SK-N-SH (cell line): ENCODE measurements at regions not wholly inside any gene's neighbourhood (a gene's known extent, or its start where the extent isn't known, plus 50 kb on each side); places are given as distances from the start of the nearest gene placed in this dataset.

ENCODE experiments used
- CTCF ChIA-PET: fragments of 300-600, 350-600 bp; formaldehyde crosslinking; extraction: SDS; loops from one replicate; lab custom pipeline; 2021; lab: Yijun Ruan, JAX
- POLR2A ChIA-PET: fragments of 350-600 bp; sonication (Branson Sonifier 250); formaldehyde crosslinking; extraction: SDS; loops from one replicate; lab custom pipeline; 2020; ENCODE audit warnings: antibody characterized with exemption, inconsistent platforms; lab: Yijun Ruan, JAX
- DNase-seq: peaks from one replicate; pipeline ENCODE4 v3.0.0; 2012
- H2AFZ ChIP-seq: fragments of 200-600 bp; sonication (generic); 2 replicates; pipeline ENCODE4 v1.8.1; 2016; ENCODE audit warnings: antibody characterized with exemption, mild to moderate bottlenecking, low read depth
- H3F3A ChIP-seq: fragments of 200-600 bp; sonication (generic); replicated peaks from 2 replicates; pipeline ENCODE3; 2016; ENCODE audit warnings: antibody characterized with exemption, mild to moderate bottlenecking; ENCODE audit not compliant: insufficient read depth
- H3K27ac ChIP-seq, 2 experiments: fragments of 200-500 bp in 1 of 2; fragments of 200-600 bp in 1 of 2; sonication (Bioruptor generic) in 1 of 2; sonication (generic), shearing (Covaris generic) in 1 of 2; 2 replicates each; pipeline versions ENCODE4 v1.5.1 to v1.6.1; 2014 to 2016; ENCODE audit warnings: low read depth in 2 of 2, inconsistent platforms in 1 of 2, low read length in 1 of 2, mild to moderate bottlenecking in 1 of 2, mixed read lengths in 1 of 2
- H3K27me3 ChIP-seq: fragments of 200-600 bp; sonication (generic), shearing (Covaris generic); 2 replicates; pipeline ENCODE4 v1.6.1; 2016; ENCODE audit warnings: mixed run types; ENCODE audit not compliant: insufficient read depth
- H3K36me3 ChIP-seq, 2 experiments: fragments of 200-500 bp in 1 of 2; fragments of 200-600 bp in 1 of 2; sonication (Bioruptor generic) in 1 of 2; sonication (generic) in 1 of 2; replicated peaks in 1 of 2; 2 replicates each; pipeline versions ENCODE3 to v1.5.1; 2014 to 2016; ENCODE audit warnings: low read length in 1 of 2, mild to moderate bottlenecking in 1 of 2; ENCODE audit not compliant: insufficient read depth in 2 of 2, control insufficient read depth in 1 of 2
- H3K4me1 ChIP-seq, 2 experiments: fragments of 200-500 bp in 1 of 2; fragments of 200-600 bp in 1 of 2; sonication (Bioruptor generic) in 1 of 2; sonication (generic), shearing (Covaris generic) in 1 of 2; 2 replicates each; pipeline versions ENCODE4 v1.5.1 to v1.6.1; 2014 to 2016; ENCODE audit warnings: low read depth in 1 of 2, low read length in 1 of 2, mixed run types in 1 of 2; ENCODE audit not compliant: insufficient read depth in 2 of 2, control insufficient read depth in 1 of 2
- H3K4me2 ChIP-seq: fragments of 200-600 bp; sonication (generic), shearing (Covaris generic); 2 replicates; pipeline ENCODE4 v1.6.1; 2017; ENCODE audit warnings: mixed run types
- H3K4me3 ChIP-seq, 2 experiments: fragments of 200-500 bp in 1 of 2; fragments of 200-600 bp in 1 of 2; sonication (Bioruptor generic) in 1 of 2; sonication (generic), shearing (Covaris generic) in 1 of 2; 2 replicates each; pipeline versions ENCODE4 v1.5.1 to v1.8.1; 2014 to 2016; ENCODE audit warnings: low read depth in 2 of 2, inconsistent platforms in 1 of 2, low read length in 1 of 2, mild to moderate bottlenecking in 1 of 2, mixed read lengths in 1 of 2, moderate library complexity in 1 of 2
- H3K79me2 ChIP-seq: fragments of 200-600 bp; sonication (generic); 2 replicates; pipeline ENCODE4 v1.8.1; 2017; ENCODE audit warnings: mild to moderate bottlenecking; ENCODE audit not compliant: insufficient read depth
- H3K9ac ChIP-seq: fragments of 200-600 bp; sonication (generic); 2 replicates; pipeline ENCODE4 v1.6.1; 2017; ENCODE audit warnings: mixed run types
- H3K9me2 ChIP-seq: fragments of 200-600 bp; sonication (generic); 2 replicates; pipeline ENCODE4 v1.6.1; 2017; ENCODE audit warnings: mixed run types
- H3K9me3 ChIP-seq: fragments of 200-600 bp; sonication (generic); 2 replicates; pipeline ENCODE4 v1.6.1; 2017; ENCODE audit warnings: mixed run types, mild to moderate bottlenecking, moderate library complexity
- H4K20me1 ChIP-seq: fragments of 200-600 bp; sonication (generic); 2 replicates; pipeline ENCODE4 v1.6.1; 2017; ENCODE audit warnings: mild to moderate bottlenecking, mixed run types; ENCODE audit not compliant: insufficient read depth
- ELF1 ChIP-seq: IDR thresholded peaks from 2 replicates; pipeline ENCODE4 v1.4.0; 2012
- EZH2phosphoT487 ChIP-seq: fragments of 200-600 bp; sonication (generic); IDR thresholded peaks from 2 replicates; pipeline ENCODE4 v1.6.1; 2017; ENCODE audit warnings: low read depth, mixed run types, mild to moderate bottlenecking, antibody characterized with exemption, moderate library complexity, borderline replicate concordance
- FOXJ3 ChIP-seq: sonication (generic); formaldehyde crosslinking; IDR thresholded peaks from 2 replicates; pipeline ENCODE4 v1.5.1; 2020; ENCODE audit warnings: mild to moderate bottlenecking, missing genetic modification reagents
- GABPA ChIP-seq: IDR thresholded peaks from 2 replicates; pipeline ENCODE4 v1.4.0; 2012; ENCODE audit warnings: low read depth, mild to moderate bottlenecking
- MXI1 ChIP-seq: IDR thresholded peaks from 2 replicates; pipeline ENCODE4 v1.6.1; 2012; ENCODE audit warnings: mild to moderate bottlenecking, low read depth, low read length, improper control_type of control experiment
- POLR2AphosphoS5 ChIP-seq: IDR thresholded peaks from 2 replicates; pipeline ENCODE4 v1.6.1; 2012; ENCODE audit warnings: low read depth, low read length
- RCOR1 ChIP-seq: fragments of 150-350 bp; IDR thresholded peaks from 2 replicates; pipeline ENCODE4 v1.6.1; 2017; ENCODE audit warnings: antibody characterized with exemption, low read length
- RXRA ChIP-seq: IDR thresholded peaks from 2 replicates; pipeline ENCODE4 v1.4.0; 2012; ENCODE audit warnings: low read depth, mild to moderate bottlenecking, borderline replicate concordance
- SMC3 ChIP-seq: IDR thresholded peaks from 2 replicates; pipeline ENCODE4 v1.6.1; 2012; ENCODE audit warnings: low read depth, low read length, improper control_type of control experiment
- TEAD4 ChIP-seq: IDR thresholded peaks from 2 replicates; pipeline ENCODE4 v1.4.0; 2012; ENCODE audit warnings: mild to moderate bottlenecking, borderline replicate concordance; ENCODE audit not compliant: insufficient read depth
- YY1 ChIP-seq: IDR thresholded peaks from 2 replicates; pipeline ENCODE4 v1.4.0; 2012; ENCODE audit warnings: low read depth, mild to moderate bottlenecking
- WGBS: methylation state at CpG from one replicate; pipeline ENCODE4 v1.1.6; 2017; ENCODE audit warnings: low lambda C conversion rate; 5-methylcytosine and 5-hydroxymethylcytosine counted together
- TF ChIP-seq, protein P1 (sequence below): IDR thresholded peaks from 2 replicates; pipeline ENCODE4 v1.4.0; 2012; ENCODE audit warnings: low read depth
- TF ChIP-seq, protein P2 (sequence below): fragments of 200-600 bp; sonication (generic); IDR thresholded peaks from 2 replicates; pipeline ENCODE4 v1.6.1; 2017; ENCODE audit warnings: antibody characterized with exemption, mild to moderate bottlenecking, moderate library complexity
- TF ChIP-seq, protein P3 (sequence below): fragments of 150-350 bp; IDR thresholded peaks from 2 replicates; pipeline ENCODE4 v1.6.1; 2017; ENCODE audit warnings: antibody characterized with exemption, low read length, low read depth, borderline replicate concordance
- TF ChIP-seq, protein P4 (sequence below): IDR thresholded peaks from 2 replicates; pipeline ENCODE4 v1.4.0; 2012; ENCODE audit warnings: low read depth, borderline replicate concordance

GRCh38 chr2:67725731-67726130 is 328.6 kb downstream of the ETAA1 start:
- Histone ChIP-seq H2AFZ (no peak overlapping the region), H3K9me3 (no peaks in the 10 kb centered on the region), H3K79me2 (no peaks in the 10 kb centered on the region), H3K4me2 (no peak overlapping the region), H3K9me2 (no peaks in the 10 kb centered on the region), H3K36me3 (no peaks in the 10 kb centered on the region), H4K20me1 (no peaks in the 10 kb centered on the region), H3K27ac (no peak overlapping the region), H3K4me1 (peaks cover 0 to 6% of the 10 kb centered on the region in 2 experiments; a peak in 1 of 4 replicates), H3K4me3 (no peak overlapping the region), H3K27me3 (no peaks in the 10 kb centered on the region), H3F3A (no peaks in the 10 kb centered on the region), H3K9ac (no peak overlapping the region)
- POLR2A ChIA-PET: interaction anchor here (0.6 kb wide), 1 partner anchor 303 kb away, joined by 5 read pairs; no protein-coding TSS in a partner anchor
- TF ChIP-seq, protein P1, sequence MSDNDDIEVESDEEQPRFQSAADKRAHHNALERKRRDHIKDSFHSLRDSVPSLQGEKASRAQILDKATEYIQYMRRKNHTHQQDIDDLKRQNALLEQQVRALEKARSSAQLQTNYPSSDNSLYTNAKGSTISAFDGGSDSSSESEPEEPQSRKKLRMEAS: no peak
- TF ChIP-seq EZH2phosphoT487 (no peak), YY1 (no peak)
- DNase-seq: no peak
- CTCF ChIA-PET: interaction anchor here (1.6 kb wide), 1 partner anchor 115 kb away, joined by 6 read pairs; no protein-coding TSS in a partner anchor
- 38% methylated on average over 1 of the region's 1 CpG for WGBS

- TF ChIP-seq RCOR1 (no peak), RXRA (no peak), ELF1 (no peak), FOXJ3 (CRISPR knock-in tag) (no peak), SMC3 (no peak), MXI1 (no peak), GABPA (no peak), POLR2AphosphoS5 (no peak), TEAD4 (no peak), EZH2phosphoT487 (no peak)
- TF ChIP-seq, protein P2, sequence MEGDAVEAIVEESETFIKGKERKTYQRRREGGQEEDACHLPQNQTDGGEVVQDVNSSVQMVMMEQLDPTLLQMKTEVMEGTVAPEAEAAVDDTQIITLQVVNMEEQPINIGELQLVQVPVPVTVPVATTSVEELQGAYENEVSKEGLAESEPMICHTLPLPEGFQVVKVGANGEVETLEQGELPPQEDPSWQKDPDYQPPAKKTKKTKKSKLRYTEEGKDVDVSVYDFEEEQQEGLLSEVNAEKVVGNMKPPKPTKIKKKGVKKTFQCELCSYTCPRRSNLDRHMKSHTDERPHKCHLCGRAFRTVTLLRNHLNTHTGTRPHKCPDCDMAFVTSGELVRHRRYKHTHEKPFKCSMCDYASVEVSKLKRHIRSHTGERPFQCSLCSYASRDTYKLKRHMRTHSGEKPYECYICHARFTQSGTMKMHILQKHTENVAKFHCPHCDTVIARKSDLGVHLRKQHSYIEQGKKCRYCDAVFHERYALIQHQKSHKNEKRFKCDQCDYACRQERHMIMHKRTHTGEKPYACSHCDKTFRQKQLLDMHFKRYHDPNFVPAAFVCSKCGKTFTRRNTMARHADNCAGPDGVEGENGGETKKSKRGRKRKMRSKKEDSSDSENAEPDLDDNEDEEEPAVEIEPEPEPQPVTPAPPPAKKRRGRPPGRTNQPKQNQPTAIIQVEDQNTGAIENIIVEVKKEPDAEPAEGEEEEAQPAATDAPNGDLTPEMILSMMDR: no peak
- TF ChIP-seq, protein P1: no peak
- TF ChIP-seq, protein P3, sequence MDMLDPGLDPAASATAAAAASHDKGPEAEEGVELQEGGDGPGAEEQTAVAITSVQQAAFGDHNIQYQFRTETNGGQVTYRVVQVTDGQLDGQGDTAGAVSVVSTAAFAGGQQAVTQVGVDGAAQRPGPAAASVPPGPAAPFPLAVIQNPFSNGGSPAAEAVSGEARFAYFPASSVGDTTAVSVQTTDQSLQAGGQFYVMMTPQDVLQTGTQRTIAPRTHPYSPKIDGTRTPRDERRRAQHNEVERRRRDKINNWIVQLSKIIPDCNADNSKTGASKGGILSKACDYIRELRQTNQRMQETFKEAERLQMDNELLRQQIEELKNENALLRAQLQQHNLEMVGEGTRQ: no peak
- TF ChIP-seq, protein P4, sequence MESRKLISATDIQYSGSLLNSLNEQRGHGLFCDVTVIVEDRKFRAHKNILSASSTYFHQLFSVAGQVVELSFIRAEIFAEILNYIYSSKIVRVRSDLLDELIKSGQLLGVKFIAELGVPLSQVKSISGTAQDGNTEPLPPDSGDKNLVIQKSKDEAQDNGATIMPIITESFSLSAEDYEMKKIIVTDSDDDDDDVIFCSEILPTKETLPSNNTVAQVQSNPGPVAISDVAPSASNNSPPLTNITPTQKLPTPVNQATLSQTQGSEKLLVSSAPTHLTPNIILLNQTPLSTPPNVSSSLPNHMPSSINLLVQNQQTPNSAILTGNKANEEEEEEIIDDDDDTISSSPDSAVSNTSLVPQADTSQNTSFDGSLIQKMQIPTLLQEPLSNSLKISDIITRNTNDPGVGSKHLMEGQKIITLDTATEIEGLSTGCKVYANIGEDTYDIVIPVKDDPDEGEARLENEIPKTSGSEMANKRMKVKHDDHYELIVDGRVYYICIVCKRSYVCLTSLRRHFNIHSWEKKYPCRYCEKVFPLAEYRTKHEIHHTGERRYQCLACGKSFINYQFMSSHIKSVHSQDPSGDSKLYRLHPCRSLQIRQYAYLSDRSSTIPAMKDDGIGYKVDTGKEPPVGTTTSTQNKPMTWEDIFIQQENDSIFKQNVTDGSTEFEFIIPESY: no peak
- ChIA-PET POLR2A (no interaction called here), CTCF (interaction anchor here (1.6 kb wide), 1 partner anchor 114 kb away, joined by 6 read pairs; no protein-coding TSS in a partner anchor)
- peaks cover 0 to 6% of the 10 kb centered on the region in 2 experiments; a peak in 1 of 4 replicates for H3K4me1 ChIP-seq
- H3K9ac ChIP-seq: no peak overlapping the region
- H3K79me2 ChIP-seq: no peaks in the 10 kb centered on the region
- no peak overlapping the region for H3K4me3 ChIP-seq
- H3K9me3 ChIP-seq: no peaks in the 10 kb centered on the region
- DNase-seq: no peak
- no peaks in the 10 kb centered on the region for H3K36me3 ChIP-seq
- no peak overlapping the region for H3K27ac ChIP-seq
- H3K4me2 ChIP-seq: no peak overlapping the region
- H2AFZ ChIP-seq: no peak overlapping the region
- no peaks in the 10 kb centered on the region for H4K20me1 ChIP-seq
- 81% methylated on average over 4 of the region's 4 CpGs for WGBS
- no peaks in the 10 kb centered on the region for H3K27me3 ChIP-seq
- H3K9me2 ChIP-seq: no peaks in the 10 kb centered on the region
- no peaks in the 10 kb centered on the region for H3F3A ChIP-seq
Measured at GRCh38 chr2:67726416-67726815, 329.3 kb downstream of the ETAA1 start.
